Myocyte (in vitro differentiated cells): ENCODE measurements at regions not wholly inside any gene's neighbourhood (a gene's known extent, or its start where the extent isn't known, plus 50 kb on each side); places are given as distances from the start of the nearest gene placed in this dataset.
"Not testable (repeated sequence)": the region's sequence is repeated elsewhere in the genome, so short reads cannot be mapped to it uniquely, and the experiment has no call there.

Source experiments
- DNase-seq: peaks from one replicate; pipeline ENCODE4 v3.0.0-alpha.2; 2012; ENCODE audit warnings: low read depth

DNA sequence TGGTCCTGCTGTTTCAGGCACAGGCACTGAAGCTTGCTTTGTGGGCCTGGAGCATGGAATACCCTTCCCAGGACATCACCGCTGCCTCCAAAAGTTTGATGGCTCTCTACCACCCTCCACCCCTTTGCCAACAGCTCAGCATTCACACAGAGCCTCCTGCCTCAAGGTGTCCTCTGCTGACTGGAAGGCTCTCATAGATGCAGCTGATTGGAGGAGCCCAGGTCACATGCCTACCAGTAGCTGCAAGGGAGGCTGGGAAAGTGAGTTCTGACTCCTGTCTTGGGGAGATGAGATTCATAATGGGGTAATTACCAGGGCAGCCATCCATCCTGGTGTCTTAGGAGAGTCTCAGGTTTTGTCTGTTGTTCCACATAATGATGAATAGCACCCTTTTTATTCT is 124.8 kb upstream of the GRIK3 start:
- no peak for DNase-seq

DNA sequence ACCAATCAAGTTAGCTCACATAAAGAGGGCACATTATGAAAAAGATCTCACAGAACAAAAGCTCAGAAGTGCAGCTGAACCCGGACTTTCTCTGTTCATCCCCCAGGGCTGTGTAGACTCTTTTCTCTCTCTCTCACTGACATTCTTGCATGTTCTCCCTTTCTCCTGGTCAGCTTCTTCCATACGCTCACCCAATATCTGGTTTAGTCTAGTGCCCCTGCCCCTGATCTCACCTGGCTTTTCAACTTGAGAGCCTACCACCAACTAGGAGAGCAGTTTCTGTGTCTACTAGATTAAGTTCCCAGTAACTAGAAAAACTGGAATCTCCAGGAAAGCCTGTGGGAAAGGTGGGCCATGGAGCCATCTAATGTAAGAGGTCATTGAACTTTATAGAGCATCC is 126.9 kb upstream of the GRIK3 start:
- DNase-seq, result no peak

DNA sequence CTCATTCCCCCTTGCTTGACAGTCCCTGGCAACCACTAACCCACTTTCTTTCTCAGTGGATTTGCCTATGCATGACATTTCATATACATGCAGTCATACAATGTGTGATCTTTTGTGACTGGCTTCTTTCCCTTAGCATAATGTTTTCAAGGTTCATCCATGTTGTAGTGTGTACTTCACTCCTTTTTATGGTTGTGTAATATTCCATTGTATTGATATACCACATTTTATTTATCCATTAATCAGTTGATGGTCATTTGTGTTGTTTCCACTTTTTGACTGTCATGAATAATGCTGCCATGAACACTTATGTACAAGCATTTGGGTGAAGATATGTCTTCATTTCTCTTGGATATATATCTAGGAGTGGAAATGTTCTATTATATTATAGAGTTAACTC is 127.7 kb upstream of the GRIK3 start:
- no peak for DNase-seq

DNA sequence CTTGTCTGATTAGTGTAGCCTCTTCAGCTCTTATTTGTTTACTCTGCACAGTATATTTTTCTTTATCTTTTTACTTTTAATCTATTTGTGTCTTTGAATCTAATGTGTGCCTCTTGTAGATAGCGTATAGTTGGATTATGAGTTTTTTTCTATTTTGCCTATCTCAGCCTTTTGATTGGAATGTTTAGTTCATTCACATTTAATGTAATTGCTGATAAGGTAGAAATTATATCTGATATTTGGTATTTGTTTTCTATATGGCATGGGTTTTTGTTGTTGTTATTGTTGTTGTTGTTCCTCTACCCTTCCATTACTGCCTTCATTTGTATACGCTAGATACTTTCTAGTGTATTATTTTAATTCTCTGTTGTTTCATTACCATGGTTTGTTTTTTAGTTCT is 131.7 kb upstream of the GRIK3 start:
- no peak for DNase-seq

DNA sequence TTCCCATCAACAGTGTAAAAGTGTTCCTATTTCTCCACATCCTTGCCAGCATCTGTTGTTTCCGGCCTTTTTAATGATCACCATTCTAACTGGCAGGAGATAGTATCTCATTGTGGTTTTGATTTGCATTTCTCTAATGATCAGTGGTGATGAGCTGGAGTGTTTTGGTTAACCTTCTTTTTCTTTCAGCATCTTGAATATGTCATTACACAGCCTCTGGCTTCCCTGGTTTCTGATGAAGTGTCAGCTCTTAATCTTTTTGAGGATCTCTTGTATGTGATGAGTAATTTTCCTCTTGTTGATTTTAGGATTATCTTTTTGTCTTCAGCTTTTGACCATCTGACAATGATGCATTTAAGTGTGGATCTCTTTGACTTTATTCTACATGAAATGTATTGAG is 133.2 kb upstream of the GRIK3 start:
- no peak for DNase-seq

DNA sequence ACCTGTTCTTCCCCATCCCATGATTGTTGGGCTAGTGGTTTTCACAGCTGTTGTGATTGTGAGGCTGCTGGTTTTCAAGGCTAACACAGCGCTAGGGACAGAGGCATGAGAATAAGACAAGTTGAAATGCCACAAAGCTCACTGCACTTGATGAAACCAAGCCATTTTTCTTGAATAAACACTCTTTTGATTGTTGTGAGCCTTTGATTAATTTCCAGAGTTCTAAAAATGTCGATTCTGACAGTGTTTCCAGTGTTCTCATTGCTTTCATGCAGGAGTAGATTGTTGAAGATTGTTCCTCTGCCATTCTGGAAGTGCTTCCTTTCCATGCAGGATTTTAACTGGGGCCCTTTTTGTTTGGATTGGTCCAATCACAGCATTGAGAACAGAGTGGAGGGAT is 134.9 kb upstream of the GRIK3 start:
- DNase-seq, result no peak

DNA sequence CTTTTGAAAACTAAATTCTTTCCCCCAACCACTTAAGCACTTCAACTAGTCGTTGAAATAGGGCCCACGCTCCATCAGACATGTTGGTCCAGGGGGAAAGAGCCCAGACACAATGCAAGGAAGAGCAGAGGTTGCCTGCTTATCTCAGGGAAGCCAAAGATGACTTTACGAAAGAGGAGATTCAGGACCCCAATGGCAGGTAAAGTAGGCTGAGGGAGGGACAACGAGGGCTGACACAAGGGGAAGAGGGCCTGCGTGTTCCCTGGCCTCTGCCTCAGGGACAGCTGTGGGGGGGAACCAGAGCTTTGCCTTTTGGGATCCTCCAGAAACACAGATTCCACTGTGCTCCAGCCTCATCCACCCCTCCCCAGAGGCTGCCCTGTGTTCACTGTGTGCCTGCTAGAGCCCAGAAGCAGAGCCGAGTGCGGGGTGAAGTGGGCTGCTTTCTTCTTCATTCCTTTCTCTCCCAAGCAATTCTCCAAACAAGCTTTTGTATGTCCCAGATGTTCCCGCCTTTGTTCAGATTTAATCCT is 135.5 kb upstream of the GRIK3 start:
- DNase-seq, result no peak

DNA sequence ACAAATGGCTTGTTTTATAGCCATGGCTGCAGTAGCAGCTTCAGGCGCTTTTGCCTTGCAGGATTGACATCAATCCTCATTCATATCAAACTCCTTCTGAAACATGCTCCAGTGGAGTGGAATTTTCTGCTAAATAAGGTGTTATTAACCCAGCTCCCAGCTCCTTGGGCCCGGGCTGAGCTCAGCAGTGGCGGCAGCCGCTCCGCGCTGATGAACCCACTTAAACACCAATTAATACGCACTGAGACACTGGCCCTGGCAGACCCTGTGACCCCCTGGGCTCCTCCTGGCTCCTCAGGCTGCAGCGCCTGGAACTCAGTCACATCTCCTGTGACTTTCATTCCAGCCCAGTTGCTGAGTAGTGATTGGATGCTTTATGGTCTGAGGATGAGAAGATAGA is 137.4 kb upstream of the GRIK3 start:
- no peak for DNase-seq

DNA sequence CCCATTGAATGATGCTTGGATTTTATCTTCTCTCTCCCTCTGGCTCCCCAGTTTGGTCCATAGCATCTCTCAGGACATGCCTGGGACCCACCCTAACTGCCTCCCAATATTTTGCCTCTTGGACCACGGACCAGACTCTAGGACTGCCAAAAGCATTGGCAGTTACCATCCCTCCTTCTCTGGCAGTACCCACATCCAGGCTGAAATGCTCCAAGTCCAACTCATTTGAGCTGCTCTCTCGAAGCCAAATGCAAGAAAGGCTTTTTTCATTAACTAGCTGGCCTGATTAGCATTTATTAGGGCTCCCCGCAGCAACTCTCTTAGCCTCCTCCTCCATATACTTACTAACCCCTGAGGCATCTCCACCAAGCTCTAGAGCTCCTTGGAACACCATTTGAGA is 140.0 kb upstream of the GRIK3 start:
- DNase-seq, result no peak

DNA sequence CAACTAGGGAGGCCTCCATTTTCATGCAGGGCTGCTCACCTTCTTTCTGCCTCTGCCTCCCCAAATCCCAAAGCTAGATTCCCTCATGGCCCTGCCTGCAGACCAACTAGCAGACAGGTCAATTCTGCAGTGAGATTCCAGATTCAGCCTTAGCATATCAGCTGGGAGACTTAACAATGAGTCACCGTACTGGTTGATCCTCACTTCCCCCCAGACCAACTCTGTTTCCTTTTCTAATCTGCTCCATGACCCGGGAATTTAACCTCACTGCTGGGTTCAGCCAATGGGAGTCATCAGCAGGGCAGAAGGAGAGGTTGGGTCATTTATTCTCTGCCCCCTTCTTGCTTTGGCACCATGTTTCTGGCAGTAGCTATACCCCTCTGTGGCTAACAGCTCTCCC is 140.6 kb upstream of the GRIK3 start:
- DNase-seq, result no peak

DNA sequence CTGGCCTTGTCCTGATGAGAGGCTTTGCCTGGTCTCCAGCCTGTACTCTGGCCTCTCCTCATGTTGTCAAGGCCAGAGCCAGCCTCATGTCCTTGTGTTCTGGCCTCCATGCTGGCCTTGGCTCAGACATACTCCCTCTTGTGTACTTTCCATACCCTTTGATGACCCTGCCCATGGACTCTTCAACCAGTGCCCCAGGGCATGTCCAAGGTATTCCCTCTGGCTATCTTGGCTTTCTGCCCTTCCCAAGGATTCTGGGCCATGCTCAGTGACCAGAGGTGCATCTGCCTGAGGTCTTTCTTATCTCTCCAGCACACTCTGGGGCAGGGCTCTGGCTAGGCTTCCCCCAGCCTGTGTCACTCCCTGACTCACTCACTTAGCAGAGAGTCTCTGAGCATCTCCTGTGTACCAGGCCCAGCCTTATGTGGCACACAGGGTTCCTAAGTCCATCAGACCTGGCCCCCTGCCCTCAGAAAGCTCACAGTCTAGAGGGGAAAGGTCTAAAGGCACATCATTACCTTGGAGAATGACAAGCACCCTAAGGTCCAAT is 141.4 kb upstream of the GRIK3 start:
- no peak for DNase-seq

DNA sequence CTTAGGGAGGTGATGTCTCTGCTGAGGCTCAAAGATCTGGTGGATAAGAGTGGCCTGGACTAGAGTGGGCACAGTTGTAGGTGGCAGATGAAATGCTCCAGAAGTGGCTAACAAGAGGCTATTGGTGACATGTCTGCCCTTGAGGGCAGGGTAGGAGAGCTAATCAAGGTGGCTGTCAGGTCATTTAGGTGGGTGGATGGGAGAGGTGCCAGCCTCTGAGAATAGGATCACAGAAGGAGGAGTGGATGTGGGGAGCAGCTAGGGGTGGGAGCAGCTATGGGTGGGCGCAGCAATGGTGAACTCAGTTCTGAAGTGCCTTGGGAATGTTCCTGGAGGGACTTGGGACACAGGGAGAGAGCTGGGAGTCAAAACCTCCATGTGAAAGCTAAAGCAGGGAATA is 142.0 kb upstream of the GRIK3 start:
- no peak for DNase-seq

DNA sequence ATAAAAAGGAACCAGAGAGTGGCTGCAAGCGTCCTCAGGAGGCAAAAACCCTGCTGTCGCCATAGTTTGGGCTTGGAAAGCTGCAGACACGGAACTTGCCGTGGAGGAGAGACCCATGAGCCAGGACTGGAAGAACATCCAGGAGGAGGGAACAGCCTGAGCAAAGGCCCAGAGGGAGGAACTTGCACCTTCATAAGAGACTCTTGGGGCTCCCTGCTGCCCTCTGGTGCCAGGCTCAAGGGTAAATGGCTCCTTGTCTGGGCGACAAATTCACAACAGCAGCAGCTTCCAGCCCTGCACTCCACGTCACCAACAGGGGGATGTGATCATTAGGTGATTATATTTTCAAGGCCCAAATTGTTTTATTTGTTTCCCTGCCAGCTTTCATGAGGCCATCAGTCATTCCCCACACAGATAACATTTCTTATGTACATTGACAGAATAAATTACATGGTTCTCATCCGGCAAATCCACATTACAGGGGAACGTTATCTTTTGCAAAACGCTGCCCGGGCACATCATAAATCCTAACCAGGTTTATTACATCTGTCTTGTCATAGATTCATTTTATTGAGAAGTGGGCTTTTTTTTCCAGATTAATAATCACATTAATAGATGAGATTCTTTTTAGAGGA is 143.0 kb upstream of the GRIK3 start:
- DNase-seq, result no peak

DNA sequence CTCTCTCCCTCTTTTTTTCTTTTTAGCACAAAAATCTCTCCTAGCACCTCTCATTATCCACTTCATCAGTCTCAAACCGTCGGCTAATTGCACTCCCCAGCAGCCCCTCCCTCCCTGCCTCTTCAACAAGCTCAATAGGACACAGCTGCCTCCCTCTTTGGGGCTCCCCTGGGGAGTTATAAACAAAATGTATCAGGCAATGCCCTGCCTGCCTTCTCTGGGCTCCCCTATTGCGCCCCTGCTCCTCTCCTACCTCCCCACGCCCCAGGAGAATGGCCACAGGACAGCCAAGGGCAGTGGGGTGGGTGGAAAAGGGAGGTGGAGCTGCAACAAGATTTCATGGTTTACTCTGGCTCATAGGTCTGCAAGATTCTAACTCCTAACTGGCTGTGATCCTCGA is 147.1 kb upstream of the GRIK3 start:
- DNase-seq, result no peak

DNA sequence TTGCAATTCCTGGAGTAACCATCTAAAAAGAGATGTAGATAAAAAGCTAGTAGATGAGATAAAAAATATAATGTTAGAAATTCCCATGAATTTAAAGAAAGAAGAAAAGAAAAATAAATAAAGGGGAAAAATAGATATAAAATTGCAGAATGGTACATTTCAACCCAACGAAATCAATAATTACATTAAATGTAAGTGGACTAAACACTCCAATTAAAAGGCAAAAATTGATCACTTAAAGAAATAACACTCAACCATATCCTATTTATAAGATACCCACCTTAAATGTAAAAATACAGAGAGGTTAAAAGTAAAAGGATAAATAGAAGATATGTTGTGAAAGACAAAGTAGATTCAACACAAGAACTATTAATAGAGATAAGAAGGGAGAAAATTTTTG is 150.5 kb upstream of the GRIK3 start:
- DNase-seq, result no peak

DNA sequence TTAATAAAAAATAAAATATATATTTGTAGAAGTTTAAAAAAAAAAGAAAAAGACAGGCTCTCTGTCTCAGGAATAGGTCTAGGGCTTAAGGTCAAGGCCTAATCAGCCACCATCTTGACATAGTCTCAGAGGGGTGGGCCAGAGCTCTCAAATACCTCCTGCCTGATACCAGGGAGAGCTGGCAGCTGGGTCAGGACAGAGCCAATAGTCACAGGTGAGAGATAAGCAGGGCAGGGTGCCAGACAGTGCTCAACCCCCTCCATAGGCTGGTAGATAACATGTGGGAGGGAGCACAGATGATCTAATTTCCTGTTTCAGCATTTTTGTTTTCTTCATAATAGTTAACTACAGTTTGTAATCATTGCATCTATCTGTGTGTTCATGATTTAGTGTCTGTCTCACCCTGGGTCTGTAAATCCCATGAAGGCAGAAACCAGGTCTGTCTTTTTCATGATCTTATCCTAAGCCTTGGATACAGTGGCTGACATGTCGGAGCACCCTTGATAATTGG is 152.0 kb upstream of the GRIK3 start:
- DNase-seq, result no peak

DNA sequence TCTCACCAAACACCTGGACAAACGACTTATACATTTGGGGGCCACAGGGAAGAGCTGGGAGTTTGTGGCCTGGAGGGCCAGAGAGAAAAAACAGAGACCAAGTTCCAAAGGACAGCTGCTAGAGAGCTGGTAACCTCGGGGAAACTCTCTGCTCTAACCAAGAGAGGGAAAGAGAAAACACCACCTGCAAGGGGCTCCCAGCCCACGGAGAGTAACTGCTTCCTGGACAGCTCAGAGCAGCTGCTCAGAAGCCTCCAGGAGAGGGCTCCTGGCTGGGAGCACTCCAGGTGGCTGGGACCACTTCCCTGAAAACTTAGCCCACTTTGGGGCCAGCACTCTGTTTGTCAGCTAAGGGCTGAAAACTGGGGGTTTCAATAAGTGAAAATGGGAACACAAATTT is 154.8 kb upstream of the GRIK3 start:
- DNase-seq, result no peak

DNA sequence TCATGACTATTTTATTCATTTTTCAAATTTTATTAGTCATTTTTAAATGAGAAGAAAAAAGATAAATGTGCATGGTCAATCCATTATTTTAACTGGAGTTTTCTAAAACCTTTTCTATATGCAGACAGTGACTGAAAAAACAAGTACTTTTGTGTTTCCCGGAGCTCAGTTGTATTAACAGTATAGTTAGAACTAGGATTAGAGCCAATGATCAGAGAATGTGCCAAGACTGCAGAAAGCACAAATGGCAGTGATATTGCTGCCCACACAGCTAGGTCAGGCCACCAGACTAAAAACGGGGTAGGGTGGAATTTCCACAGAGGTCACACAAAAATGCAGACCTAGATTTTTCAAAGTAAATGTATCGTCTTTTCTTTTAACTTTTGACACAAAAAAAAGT is 163.1 kb upstream of the GRIK3 start:
- no peak for DNase-seq

DNA sequence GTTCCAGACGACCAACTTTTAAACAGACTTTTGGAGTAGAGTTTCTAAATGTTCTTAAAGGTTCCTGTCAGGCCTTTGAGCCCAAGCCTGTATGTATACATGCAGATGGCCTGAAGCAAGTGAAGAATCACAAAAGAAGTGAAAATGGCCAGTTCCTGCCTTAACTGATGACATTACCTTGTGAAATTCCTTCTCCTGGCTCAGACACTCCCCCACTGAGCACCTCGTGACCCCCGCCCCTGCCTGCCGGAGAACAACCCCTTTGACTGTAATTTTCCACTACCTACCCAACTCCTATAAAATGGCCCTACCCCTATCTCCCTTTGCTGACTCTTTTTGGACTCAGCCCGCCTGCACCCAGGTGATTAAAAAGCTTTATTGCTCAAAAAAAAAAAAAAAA is 180.0 kb upstream of the GRIK3 start:
- DNase-seq, result not testable (repeated sequence)

DNA sequence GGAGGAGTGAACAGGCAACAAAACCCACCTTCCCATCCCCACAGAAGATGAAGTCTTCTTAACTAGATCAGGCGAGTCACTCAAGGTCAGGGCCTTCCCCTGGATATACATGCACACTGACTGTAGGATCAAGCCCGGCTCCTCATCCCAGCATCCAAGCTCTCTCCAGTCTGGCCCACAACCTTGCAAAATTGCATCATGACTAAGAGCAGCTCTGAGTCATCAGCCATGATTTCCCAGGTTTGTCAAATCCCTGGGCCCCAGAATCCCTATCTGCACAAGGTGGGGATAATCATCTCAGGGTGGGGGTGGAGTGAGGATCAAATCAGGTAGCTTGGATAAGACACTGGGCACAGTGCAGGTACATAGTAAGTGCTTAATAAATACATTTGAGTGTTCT is 199.3 kb upstream of the GRIK3 start:
- DNase-seq, result no peak

DNA sequence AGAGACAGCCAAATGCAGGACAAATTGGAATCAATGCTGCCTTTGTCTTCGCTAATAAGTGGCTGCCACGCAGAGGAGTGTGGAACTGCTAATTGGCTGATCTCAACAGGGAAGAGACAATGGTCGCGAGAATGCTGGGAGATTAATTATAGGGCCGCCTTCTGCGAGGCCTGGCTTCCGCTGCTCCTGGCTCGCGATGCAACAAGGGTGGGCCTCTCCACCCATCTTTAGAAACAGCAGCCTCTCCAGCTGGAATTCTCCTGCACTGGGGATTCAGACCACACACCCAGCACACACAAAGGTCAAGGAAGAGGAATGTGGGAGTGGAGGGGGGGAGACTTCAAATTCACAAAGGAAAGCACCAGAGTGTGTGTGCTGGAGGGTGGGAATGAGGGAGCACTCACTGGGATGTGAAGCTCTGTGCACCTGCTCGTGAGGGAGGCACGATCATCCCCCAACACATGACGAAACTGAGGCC is 200.7 kb upstream of the GRIK3 start:
- DNase-seq, result no peak

DNA sequence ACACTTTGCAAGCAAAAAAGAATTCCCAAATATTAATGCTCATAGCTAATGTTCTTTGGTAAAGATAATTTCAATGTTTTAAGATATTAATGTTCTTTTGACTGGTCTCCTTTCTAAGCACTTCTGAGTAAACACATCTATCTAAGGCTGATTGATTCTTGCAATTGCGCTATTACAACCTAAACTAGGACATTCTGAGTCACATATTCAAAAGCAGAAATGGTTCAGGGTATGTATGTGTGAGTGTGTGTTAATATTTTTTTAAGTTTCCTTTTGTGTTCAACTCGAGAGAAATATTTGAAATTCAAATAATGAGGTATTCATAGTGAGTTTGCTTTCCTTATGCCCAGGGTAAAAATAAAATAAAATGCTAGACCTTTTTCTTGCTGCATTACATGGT is 203.6 kb upstream of the GRIK3 start:
- no peak for DNase-seq
